ENCODE measurements at regions not wholly inside any gene's neighbourhood (a gene's known extent, or its start where the extent isn't known, plus 50 kb on each side); places are given as distances from the start of the nearest gene placed in this dataset.

GRCh38 chr12:58169826-58170225 lies 228.5 kb downstream of the ATP23 start:
- Mint-ChIP-seq H3K4me1 (no peaks in the 10 kb centered on the region), H3K9me3 (no peaks in the 10 kb centered on the region), H3K27me3 (ENCODE audit: low read depth in 2 of 2) (peaks cover 0 to 2% of the 10 kb centered on the region in 2 donors), H3K4me3 (no peak overlapping the region), H3K36me3 (no peaks in the 10 kb centered on the region), H3K27ac (no peak overlapping the region)
- H3K9me3 ChIP-seq (ENCODE audit: control insufficient read depth, insufficient read depth, low read length) = no peaks in the 10 kb centered on the region
- ATAC-seq (no peak), DNase-seq (no peak)
- no peaks in the 10 kb centered on the region for H3K36me3 ChIP-seq (ENCODE audit: control insufficient read depth, insufficient read depth, low read length)
- intact Hi-C loops (cut with micrococcal nuclease) = no loop called here
- 88% methylated on average over 2 of the region's 2 CpGs for WGBS (ENCODE audit: insufficient coverage)
- H3K4me3 ChIP-seq (ENCODE audit: low read length) = no peak overlapping the region
- H3K27me3 ChIP-seq (ENCODE audit: control insufficient read depth, insufficient read depth, low read length) = no peaks in the 10 kb centered on the region
- H3K27ac ChIP-seq (ENCODE audit: low read length) = no peak overlapping the region
- TF ChIP-seq CTCF (IDR thresholded peaks at IDR 0.05) = no peak
- H3K4me1 ChIP-seq (ENCODE audit: control insufficient read depth, insufficient read depth, low read length) = no peaks in the 10 kb centered on the region

GRCh38 chr12:58171914-58172313 lies 230.5 kb downstream of the ATP23 start:
- Mint-ChIP-seq H3K27ac (no peak overlapping the region), H3K27me3 (ENCODE audit: low read depth in 2 of 2) (peaks cover 1 to 2% of the 10 kb centered on the region in 2 donors), H3K9me3 (no peaks in the 10 kb centered on the region), H3K36me3 (no peaks in the 10 kb centered on the region), H3K4me3 (no peak overlapping the region), H3K4me1 (no peaks in the 10 kb centered on the region)
- DNase-seq = no peak
- ATAC-seq = no peak
- Histone ChIP-seq H3K27ac (ENCODE audit: low read length) (no peak overlapping the region), H3K9me3 (ENCODE audit: control insufficient read depth, insufficient read depth, low read length) (no peaks in the 10 kb centered on the region), H3K4me3 (ENCODE audit: low read length) (no peak overlapping the region), H3K36me3 (ENCODE audit: control insufficient read depth, insufficient read depth, low read length) (no peaks in the 10 kb centered on the region), H3K27me3 (ENCODE audit: control insufficient read depth, insufficient read depth, low read length) (no peaks in the 10 kb centered on the region), H3K4me1 (ENCODE audit: control insufficient read depth, insufficient read depth, low read length) (no peaks in the 10 kb centered on the region)
- TF ChIP-seq CTCF (IDR thresholded peaks at IDR 0.05) = no peak
- WGBS (ENCODE audit: insufficient coverage) = 96% methylated on average over 2 of the region's 2 CpGs
- intact Hi-C loops (cut with micrococcal nuclease) = no loop called here

- TF ChIP-seq CTCF (IDR thresholded peaks at IDR 0.05) = no peak
- Mint-ChIP-seq H3K36me3 (no peaks in the 10 kb centered on the region), H3K4me1 (no peaks in the 10 kb centered on the region), H3K9me3 (no peaks in the 10 kb centered on the region), H3K27me3 (ENCODE audit: low read depth in 2 of 2) (peaks cover 3 to 8% of the 10 kb centered on the region in 2 donors), H3K27ac (no peak overlapping the region), H3K4me3 (no peak overlapping the region)
- intact Hi-C loops (cut with micrococcal nuclease) = no loop called here
- Histone ChIP-seq H3K36me3 (ENCODE audit: control insufficient read depth, insufficient read depth, low read length) (no peaks in the 10 kb centered on the region), H3K27ac (ENCODE audit: low read length) (no peak overlapping the region), H3K4me1 (ENCODE audit: control insufficient read depth, insufficient read depth, low read length) (no peaks in the 10 kb centered on the region), H3K9me3 (ENCODE audit: control insufficient read depth, insufficient read depth, low read length) (no peaks in the 10 kb centered on the region), H3K27me3 (ENCODE audit: control insufficient read depth, insufficient read depth, low read length) (no peaks in the 10 kb centered on the region), H3K4me3 (ENCODE audit: low read length) (no peak overlapping the region)
- DNase-seq (no peak), ATAC-seq (no peak)
- 90% methylated on average over 18 of the region's 21 CpGs for WGBS (ENCODE audit: insufficient coverage)
Observed at GRCh38 chr12:58172433-58173073, 231.2 kb downstream of the ATP23 start.

GRCh38 chr12:58174316-58174715 lies 232.9 kb downstream of the ATP23 start:
- H3K36me3 Mint-ChIP-seq = no peaks in the 10 kb centered on the region
- 74% methylated on average over 2 of the region's 2 CpGs for WGBS (ENCODE audit: insufficient coverage)
- H3K27me3 Mint-ChIP-seq (ENCODE audit: low read depth in 2 of 2) = peaks cover 3 to 16% of the 10 kb centered on the region in 2 donors
- no peak overlapping the region for H3K27ac Mint-ChIP-seq
- ATAC-seq = no peak
- no peak for TF ChIP-seq CTCF (IDR thresholded peaks at IDR 0.05)
- no peaks in the 10 kb centered on the region for H3K27me3 ChIP-seq (ENCODE audit: control insufficient read depth, insufficient read depth, low read length)
- H3K4me1 Mint-ChIP-seq = no peaks in the 10 kb centered on the region
- H3K4me3 Mint-ChIP-seq = no peak overlapping the region
- H3K4me3 ChIP-seq (ENCODE audit: low read length) = no peak overlapping the region
- no peaks in the 10 kb centered on the region for H3K4me1 ChIP-seq (ENCODE audit: control insufficient read depth, insufficient read depth, low read length)
- H3K9me3 ChIP-seq (ENCODE audit: control insufficient read depth, insufficient read depth, low read length) = no peaks in the 10 kb centered on the region
- DNase-seq = no peak
- H3K9me3 Mint-ChIP-seq = no peaks in the 10 kb centered on the region
- intact Hi-C loops (cut with micrococcal nuclease) = no loop called here
- no peak overlapping the region for H3K27ac ChIP-seq (ENCODE audit: low read length)
- H3K36me3 ChIP-seq (ENCODE audit: control insufficient read depth, insufficient read depth, low read length) = no peaks in the 10 kb centered on the region

Data from natural killer cell (primary cell).